BJ (cell line): ENCODE measurements at regions not wholly inside any gene's neighbourhood (a gene's known extent, or its start where the extent isn't known, plus 50 kb on each side); places are given as distances from the start of the nearest gene placed in this dataset.
"Not testable (repeated sequence)": the region's sequence is repeated elsewhere in the genome, so short reads cannot be mapped to it uniquely, and the experiment has no call there.

Experiments
- CTCF ChIA-PET: fragments of 350-600 bp; formaldehyde crosslinking; extraction: SDS; loops from one replicate; lab custom pipeline; 2021; ENCODE audit warnings: antibody characterized with exemption, inconsistent platforms; lab: Yijun Ruan, JAX
- POLR2A ChIA-PET: fragments of 300-600 bp; sonication (Branson Sonifier 250); formaldehyde crosslinking; extraction: SDS; loops from one replicate; lab custom pipeline; 2021; ENCODE audit warnings: antibody characterized with exemption; lab: Charles Lee
- DNase-seq: peaks from one replicate; pipeline ENCODE4 v3.0.0-alpha.2; 2011; ENCODE audit warnings: low read depth
- H3K27me3 ChIP-seq: 2 replicates; pipeline ENCODE4 v1.6.0; 2011; ENCODE audit warnings: low read length; ENCODE audit not compliant: control insufficient read depth, insufficient read depth
- H3K36me3 ChIP-seq: 2 replicates; pipeline ENCODE4 v1.5.1; 2011; ENCODE audit warnings: low read length; ENCODE audit not compliant: control insufficient read depth, insufficient read depth
- H3K4me3 ChIP-seq: 2 replicates; pipeline ENCODE4 v1.5.1; 2011; ENCODE audit warnings: low read depth, mild to moderate bottlenecking, control low read depth, low read length
- TF ChIP-seq, protein P1 (sequence below): IDR thresholded peaks from 2 replicates; pipeline ENCODE4 v1.5.1; 2011; ENCODE audit warnings: low read depth, mild to moderate bottlenecking, control low read depth, inconsistent platforms, low read length, moderate library complexity; ENCODE audit not compliant: insufficient read depth

- H3K27me3 ChIP-seq, result no peaks in the 10 kb centered on the region
- H3K36me3 ChIP-seq, result no peaks in the 10 kb centered on the region
- H3K4me3 ChIP-seq, result no peak overlapping the region
- DNase-seq, result no peak
- TF ChIP-seq, protein P1, sequence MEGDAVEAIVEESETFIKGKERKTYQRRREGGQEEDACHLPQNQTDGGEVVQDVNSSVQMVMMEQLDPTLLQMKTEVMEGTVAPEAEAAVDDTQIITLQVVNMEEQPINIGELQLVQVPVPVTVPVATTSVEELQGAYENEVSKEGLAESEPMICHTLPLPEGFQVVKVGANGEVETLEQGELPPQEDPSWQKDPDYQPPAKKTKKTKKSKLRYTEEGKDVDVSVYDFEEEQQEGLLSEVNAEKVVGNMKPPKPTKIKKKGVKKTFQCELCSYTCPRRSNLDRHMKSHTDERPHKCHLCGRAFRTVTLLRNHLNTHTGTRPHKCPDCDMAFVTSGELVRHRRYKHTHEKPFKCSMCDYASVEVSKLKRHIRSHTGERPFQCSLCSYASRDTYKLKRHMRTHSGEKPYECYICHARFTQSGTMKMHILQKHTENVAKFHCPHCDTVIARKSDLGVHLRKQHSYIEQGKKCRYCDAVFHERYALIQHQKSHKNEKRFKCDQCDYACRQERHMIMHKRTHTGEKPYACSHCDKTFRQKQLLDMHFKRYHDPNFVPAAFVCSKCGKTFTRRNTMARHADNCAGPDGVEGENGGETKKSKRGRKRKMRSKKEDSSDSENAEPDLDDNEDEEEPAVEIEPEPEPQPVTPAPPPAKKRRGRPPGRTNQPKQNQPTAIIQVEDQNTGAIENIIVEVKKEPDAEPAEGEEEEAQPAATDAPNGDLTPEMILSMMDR, result no peak
- POLR2A ChIA-PET, result no interaction called here
- CTCF ChIA-PET, result interaction anchor here (0.5 to 1.2 kb wide), 2 partner anchors 9 to 435 kb away, joined by 3 read pairs; no protein-coding TSS in a partner anchor
Observed at GRCh38 chr13:90846936-90847335, 500.6 kb upstream of the MIR17HG start.

DNA sequence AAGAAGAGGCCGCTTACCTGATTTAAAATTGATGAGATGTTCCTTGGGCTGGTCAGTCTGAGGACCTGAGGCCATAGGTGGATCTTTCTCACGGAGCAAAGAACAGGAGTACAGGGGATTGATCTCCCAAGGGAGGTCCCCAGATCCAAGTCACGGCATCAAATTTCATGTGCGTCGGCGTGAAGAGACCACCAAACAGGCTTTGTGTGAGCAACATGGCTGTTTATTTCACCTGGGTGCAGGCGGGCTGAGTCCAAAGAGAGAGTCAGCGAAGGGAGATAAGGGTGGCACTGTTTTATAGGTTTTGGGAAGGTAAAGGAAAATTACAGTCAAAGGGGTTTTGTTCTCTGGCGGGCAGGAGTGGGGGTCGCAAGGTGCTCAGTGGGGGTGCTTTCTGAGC is 493.8 kb upstream of the MIR17HG start:
- POLR2A ChIA-PET, DNase-seq, H3K27me3 ChIP-seq, CTCF ChIA-PET, H3K4me3 ChIP-seq, H3K36me3 ChIP-seq: not testable (repeated sequence)

DNA sequence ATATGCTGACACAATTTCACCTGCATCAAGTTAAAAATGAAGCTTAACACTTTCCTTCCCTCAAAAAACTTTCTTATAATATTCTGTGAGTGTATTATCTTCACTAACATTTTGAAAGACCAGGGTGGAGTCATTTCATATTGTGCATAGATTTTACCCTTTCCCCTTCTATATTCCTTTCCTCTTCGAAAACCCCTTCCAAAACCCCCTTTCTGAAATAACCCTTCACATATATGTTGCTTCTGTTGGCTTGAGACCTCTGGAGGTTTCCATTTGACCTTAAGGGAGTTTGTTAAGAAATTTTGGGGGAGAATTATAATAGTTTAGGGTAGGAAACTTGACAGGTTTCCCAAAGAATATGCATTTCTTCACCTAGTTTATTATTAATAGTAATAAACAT is 489.6 kb upstream of the MIR17HG start:
- CTCF ChIA-PET, result interaction anchor here (2.7 kb wide), 1 partner anchor 9 kb away, joined by 9 read pairs; no protein-coding TSS in a partner anchor
- POLR2A ChIA-PET, result no interaction called here
- DNase-seq, result no peak

DNA sequence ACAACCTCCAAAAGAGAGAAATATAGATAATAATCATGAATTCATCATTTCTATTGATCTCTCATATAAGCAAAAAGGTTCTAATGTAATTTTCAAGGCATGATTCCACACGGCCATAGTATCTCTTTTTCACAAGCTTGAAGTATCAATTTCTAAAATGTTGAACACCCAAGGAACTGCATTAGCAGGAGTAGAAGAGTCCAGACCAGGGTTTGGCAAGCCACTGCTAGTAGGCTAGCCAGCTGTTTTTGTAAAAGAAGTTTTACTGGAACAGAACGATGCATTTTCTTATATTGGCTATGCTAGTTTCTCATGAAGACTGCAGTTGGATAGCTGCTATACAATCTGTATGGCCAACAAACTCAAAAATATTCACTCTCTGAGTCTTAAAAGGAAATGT is 481.5 kb upstream of the MIR17HG start:
- no peak for DNase-seq
- TF ChIP-seq, protein P1, result no peak
- no peaks in the 10 kb centered on the region for H3K27me3 ChIP-seq
- no peaks in the 10 kb centered on the region for H3K36me3 ChIP-seq
- ChIA-PET CTCF (interaction anchor here (1.5 kb wide), 1 partner anchor 10 kb away, joined by 3 read pairs; no protein-coding TSS in a partner anchor), POLR2A (interaction anchor here (0.6 kb wide), 1 partner anchor 878 kb away, joined by 5 read pairs; no protein-coding TSS in a partner anchor)
- no peak overlapping the region for H3K4me3 ChIP-seq

More for the DNA sequence above, 489.6 kb upstream of the MIR17HG start:
- TF ChIP-seq, protein P1, result no peak
- Histone ChIP-seq H3K4me3 (no peak overlapping the region), H3K36me3 (no peaks in the 10 kb centered on the region; the same call in 1 of the 2 replicates), H3K27me3 (no peaks in the 10 kb centered on the region)

DNA sequence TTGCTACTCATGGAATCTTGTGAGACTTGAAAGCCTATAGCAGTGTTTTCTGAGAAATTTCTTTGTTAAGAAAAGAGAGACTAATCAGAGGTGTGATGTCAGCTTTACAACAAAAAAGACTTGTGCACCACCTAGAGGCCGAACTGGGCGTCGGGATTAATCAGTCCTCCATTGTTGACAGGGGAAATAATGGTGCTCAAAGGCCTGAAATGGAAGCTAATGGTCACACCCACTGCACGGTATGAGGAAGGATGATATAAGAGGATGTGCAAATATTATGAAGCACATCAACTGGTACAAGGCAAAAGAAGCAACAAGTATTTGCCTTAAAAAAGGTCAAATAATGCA is 480.2 kb upstream of the MIR17HG start:
- ChIA-PET POLR2A (no interaction called here), CTCF (interaction anchor here (0.6 to 1.7 kb wide), 5 partner anchors 9 to 636 kb away, joined by 3 to 9 read pairs (median 3); no protein-coding TSS in a partner anchor)
- TF ChIP-seq, protein P1, result peak; percentile 71
- DNase-seq, result peak; percentile 1
- Histone ChIP-seq H3K36me3 (no peaks in the 10 kb centered on the region), H3K4me3 (no peak overlapping the region), H3K27me3 (no peaks in the 10 kb centered on the region)
